ENCODE measurements at regions not wholly inside any gene's neighbourhood (a gene's known extent, or its start where the extent isn't known, plus 50 kb on each side); places are given as distances from the start of the nearest gene placed in this dataset.
"Not testable (repeated sequence)": the region's sequence is repeated elsewhere in the genome, so short reads cannot be mapped to it uniquely, and the experiment has no call there.

GRCh38 chr1:120274438-120274837 is 98.1 kb upstream of the SEC22B start:
- H3K4me1 ChIP-seq (ENCODE audit: insufficient read depth, low read length); H3K9me3 ChIP-seq (ENCODE audit: low read length); H3K9ac ChIP-seq (ENCODE audit: low read length); H3K4me3 ChIP-seq (ENCODE audit: low read depth in 1 of 2, low read length in 2 of 2); H3K27me3 ChIP-seq (ENCODE audit: control insufficient read depth in 1 of 2, insufficient read depth in 2 of 2, low read length in 2 of 2); H3K36me3 ChIP-seq (ENCODE audit: insufficient read depth, low read length); H3K27ac ChIP-seq (ENCODE audit: low read depth, low read length): not testable (repeated sequence)

DNA sequence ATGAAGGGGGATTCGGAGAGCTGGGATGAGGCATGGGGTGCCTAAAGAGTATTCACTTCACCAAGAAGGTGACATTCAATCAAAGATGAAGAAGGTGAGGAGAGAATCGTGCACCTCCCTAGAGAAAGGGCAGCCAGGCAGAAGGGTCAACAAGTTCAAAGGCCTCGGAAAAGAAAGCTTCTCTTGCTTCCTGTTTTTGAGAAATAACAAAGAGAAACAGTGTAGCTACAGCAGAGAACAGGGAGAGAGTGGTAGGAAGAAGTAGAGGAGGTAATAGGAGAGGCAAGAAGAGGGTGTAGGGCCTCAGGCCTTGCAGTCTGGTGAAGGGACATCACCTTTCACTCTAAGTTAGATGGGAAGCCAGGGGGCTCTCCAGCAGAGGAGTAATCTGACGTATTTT is 97.0 kb upstream of the SEC22B start:
- not testable (repeated sequence) for H3K27ac ChIP-seq (ENCODE audit: low read depth, low read length); H3K4me3 ChIP-seq (ENCODE audit: low read depth in 1 of 2, low read length in 2 of 2); H3K36me3 ChIP-seq (ENCODE audit: insufficient read depth, low read length); H3K9ac ChIP-seq (ENCODE audit: low read length); H3K9me3 ChIP-seq (ENCODE audit: low read length); H3K4me1 ChIP-seq (ENCODE audit: insufficient read depth, low read length); H3K27me3 ChIP-seq (ENCODE audit: control insufficient read depth in 1 of 2, insufficient read depth in 2 of 2, low read length in 2 of 2)

GRCh38 chr1:120272242-120272641 is 95.9 kb upstream of the SEC22B start:
- not testable (repeated sequence) for H3K36me3 ChIP-seq (ENCODE audit: insufficient read depth, low read length); H3K4me1 ChIP-seq (ENCODE audit: insufficient read depth, low read length); H3K4me3 ChIP-seq (ENCODE audit: low read depth in 1 of 2, low read length in 2 of 2); H3K27ac ChIP-seq (ENCODE audit: low read depth, low read length); H3K9ac ChIP-seq (ENCODE audit: low read length); H3K27me3 ChIP-seq (ENCODE audit: control insufficient read depth in 1 of 2, insufficient read depth in 2 of 2, low read length in 2 of 2); H3K9me3 ChIP-seq (ENCODE audit: low read length)

DNA sequence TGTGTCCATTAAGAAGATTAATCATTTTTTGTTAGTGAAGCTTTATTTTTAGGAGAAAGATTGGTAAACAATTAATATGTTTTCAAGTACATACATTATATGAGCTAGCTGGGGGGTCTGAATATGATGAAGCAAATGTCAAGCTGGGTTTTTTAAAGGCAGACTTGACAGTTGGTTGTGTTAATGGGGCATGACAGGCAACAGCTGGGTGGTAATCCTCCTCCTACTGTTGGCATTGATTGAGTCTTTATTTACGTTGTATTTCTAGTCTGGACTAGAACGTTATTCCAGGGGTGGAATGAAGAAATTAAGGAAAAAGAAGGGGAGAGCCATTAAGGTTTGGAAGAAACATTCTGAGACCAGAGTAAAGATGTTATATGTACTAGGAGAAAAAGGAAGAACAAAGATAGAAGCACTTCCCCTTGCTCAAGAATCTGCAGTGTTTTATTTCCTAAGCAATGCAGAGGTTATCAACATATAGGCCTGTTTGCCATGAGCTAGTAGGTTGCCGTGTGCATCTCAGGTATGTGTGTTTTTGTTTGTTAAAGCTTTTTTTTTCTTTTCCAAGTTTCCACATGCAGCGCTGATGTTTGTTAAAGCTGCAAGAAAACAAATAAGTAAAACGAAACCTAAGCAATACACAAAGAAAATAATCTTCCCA is 95.4 kb upstream of the SEC22B start:
- H3K9me3 ChIP-seq (ENCODE audit: low read length); H3K27me3 ChIP-seq (ENCODE audit: control insufficient read depth in 1 of 2, insufficient read depth in 2 of 2, low read length in 2 of 2); H3K27ac ChIP-seq (ENCODE audit: low read depth, low read length); H3K36me3 ChIP-seq (ENCODE audit: insufficient read depth, low read length); H3K4me3 ChIP-seq (ENCODE audit: low read depth in 1 of 2, low read length in 2 of 2); H3K9ac ChIP-seq (ENCODE audit: low read length); H3K4me1 ChIP-seq (ENCODE audit: insufficient read depth, low read length): not testable (repeated sequence)

- not testable (repeated sequence) for H3K4me3 ChIP-seq (ENCODE audit: low read depth in 1 of 2, low read length in 2 of 2); H3K27ac ChIP-seq (ENCODE audit: low read depth, low read length); H3K9me3 ChIP-seq (ENCODE audit: low read length); H3K9ac ChIP-seq (ENCODE audit: low read length); H3K27me3 ChIP-seq (ENCODE audit: control insufficient read depth in 1 of 2, insufficient read depth in 2 of 2, low read length in 2 of 2); H3K4me1 ChIP-seq (ENCODE audit: insufficient read depth, low read length); H3K36me3 ChIP-seq (ENCODE audit: insufficient read depth, low read length)
Measured at GRCh38 chr1:120267894-120268551, 91.7 kb upstream of the SEC22B start.

DNA sequence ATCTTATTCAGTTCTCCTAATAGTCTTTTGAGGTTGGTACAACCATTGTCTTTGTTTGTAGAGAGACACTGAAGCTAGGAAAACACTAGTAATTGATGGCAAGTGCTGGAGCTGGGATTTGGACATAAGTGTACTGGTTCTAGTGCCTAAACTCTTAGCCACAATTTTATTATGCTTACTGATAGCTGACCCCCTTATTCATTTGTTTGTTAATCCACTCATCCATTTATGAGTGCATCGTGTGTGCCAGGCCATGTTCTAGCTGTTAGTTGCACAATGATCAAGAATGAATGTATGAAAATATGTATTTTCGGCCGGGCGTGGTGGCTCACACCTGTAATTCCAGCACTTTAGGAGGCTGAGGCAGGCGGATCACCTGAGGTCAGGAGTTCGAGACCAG is 88.2 kb upstream of the SEC22B start:
- H3K9me3 ChIP-seq (ENCODE audit: low read length), result not testable (repeated sequence)

DNA sequence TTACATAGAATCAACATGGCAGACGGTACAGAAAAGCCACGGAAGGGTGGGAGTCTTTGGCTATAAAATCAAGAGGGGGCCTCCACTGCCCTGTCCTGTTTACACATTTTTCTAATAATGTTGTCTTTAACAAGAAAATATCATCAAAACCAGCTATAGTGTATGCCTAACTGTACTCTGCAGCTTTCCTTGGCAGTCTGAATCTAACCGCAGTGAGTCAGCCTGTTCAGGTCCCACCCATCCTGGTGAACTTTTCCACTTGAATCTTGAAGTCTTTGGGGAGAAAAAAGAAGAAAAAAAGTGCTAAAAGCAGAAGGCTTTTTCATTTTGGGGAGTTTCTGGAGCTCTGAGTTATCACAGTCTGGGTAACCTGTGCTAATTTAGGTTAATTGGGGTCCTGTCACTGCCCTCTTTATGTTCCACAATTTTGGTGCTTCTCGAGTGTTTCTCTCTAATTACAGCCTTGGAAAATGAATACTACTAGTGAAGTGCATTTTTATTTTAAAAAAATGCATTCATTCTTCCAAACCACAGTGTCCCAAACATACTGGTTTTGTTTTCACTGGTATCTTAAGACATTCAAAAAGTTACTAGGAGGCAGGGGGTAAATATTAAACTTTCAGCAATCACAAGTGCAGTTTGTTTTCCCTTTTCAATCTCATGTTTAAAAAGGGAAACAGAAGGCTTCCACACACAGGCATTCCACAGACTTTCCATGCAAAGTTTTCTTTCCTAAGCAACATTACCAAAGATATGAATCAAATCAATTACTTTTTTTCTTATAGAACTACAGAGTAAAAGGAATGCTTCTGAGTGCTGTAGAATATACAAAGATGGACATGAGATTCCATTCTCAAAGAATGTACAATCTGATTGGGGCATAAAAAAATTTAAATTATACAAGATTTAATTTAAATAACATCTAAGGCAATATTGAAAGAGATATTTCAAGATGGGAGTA is 86.8 kb upstream of the SEC22B start:
- not testable (repeated sequence) for H3K27ac ChIP-seq (ENCODE audit: low read depth, low read length); H3K27me3 ChIP-seq (ENCODE audit: control insufficient read depth in 1 of 2, insufficient read depth in 2 of 2, low read length in 2 of 2); H3K4me1 ChIP-seq (ENCODE audit: insufficient read depth, low read length)

More for the DNA sequence above, 88.2 kb upstream of the SEC22B start:
- not testable (repeated sequence) for H3K4me1 ChIP-seq (ENCODE audit: insufficient read depth, low read length); H3K27ac ChIP-seq (ENCODE audit: low read depth, low read length); H3K27me3 ChIP-seq (ENCODE audit: control insufficient read depth in 1 of 2, insufficient read depth in 2 of 2, low read length in 2 of 2); H3K4me3 ChIP-seq (ENCODE audit: low read depth in 1 of 2, low read length in 2 of 2); H3K36me3 ChIP-seq (ENCODE audit: insufficient read depth, low read length); H3K9ac ChIP-seq (ENCODE audit: low read length)

GRCh38 chr1:120257778-120258105 is 81.4 kb upstream of the SEC22B start:
- not testable (repeated sequence) for H3K27ac ChIP-seq (ENCODE audit: low read depth, low read length); H3K36me3 ChIP-seq (ENCODE audit: insufficient read depth, low read length); H3K9me3 ChIP-seq (ENCODE audit: low read length); H3K9ac ChIP-seq (ENCODE audit: low read length); H3K27me3 ChIP-seq (ENCODE audit: control insufficient read depth in 1 of 2, insufficient read depth in 2 of 2, low read length in 2 of 2); H3K4me1 ChIP-seq (ENCODE audit: insufficient read depth, low read length); H3K4me3 ChIP-seq (ENCODE audit: low read depth in 1 of 2, low read length in 2 of 2)

More for the DNA sequence above, 86.8 kb upstream of the SEC22B start:
- H3K36me3 ChIP-seq (ENCODE audit: insufficient read depth, low read length); H3K4me3 ChIP-seq (ENCODE audit: low read depth in 1 of 2, low read length in 2 of 2); H3K9ac ChIP-seq (ENCODE audit: low read length); H3K9me3 ChIP-seq (ENCODE audit: low read length): not testable (repeated sequence)

DNA sequence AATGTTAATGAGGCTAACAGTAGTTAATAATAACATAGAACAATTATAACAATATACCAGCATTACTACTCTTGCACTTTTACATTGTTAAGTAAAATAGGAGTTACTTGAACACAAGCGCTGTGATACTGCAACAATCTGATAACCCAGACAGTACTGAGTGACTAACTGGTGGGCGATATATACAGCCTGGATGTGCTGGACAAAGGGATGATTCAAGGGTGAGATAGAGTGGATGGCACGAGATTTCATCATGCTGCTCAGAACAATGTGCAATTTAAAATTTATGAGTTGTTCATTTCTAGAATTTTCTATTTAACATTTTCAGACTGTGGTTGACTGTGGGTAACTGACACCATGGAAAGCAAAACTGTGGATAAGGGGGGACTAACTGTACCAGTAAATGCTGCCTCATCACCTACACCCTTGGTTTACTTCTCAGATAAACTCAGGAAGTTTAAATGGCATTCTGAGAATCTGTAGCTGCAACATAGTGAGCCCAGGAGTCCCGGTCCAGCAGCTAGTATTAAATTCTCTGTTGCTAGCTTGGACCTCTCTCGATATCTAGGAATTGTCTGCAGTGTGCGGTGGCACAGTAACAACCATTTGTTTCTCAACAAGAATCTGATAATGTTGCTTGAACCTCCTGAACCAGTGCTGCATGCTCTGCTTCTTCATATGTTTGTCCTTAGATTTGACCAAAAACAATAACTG is 80.9 kb upstream of the SEC22B start:
- H3K4me3 ChIP-seq (ENCODE audit: low read depth in 1 of 2, low read length in 2 of 2); H3K4me1 ChIP-seq (ENCODE audit: insufficient read depth, low read length); H3K27me3 ChIP-seq (ENCODE audit: control insufficient read depth in 1 of 2, insufficient read depth in 2 of 2, low read length in 2 of 2); H3K36me3 ChIP-seq (ENCODE audit: insufficient read depth, low read length); H3K9ac ChIP-seq (ENCODE audit: low read length); H3K27ac ChIP-seq (ENCODE audit: low read depth, low read length); H3K9me3 ChIP-seq (ENCODE audit: low read length): not testable (repeated sequence)

DNA sequence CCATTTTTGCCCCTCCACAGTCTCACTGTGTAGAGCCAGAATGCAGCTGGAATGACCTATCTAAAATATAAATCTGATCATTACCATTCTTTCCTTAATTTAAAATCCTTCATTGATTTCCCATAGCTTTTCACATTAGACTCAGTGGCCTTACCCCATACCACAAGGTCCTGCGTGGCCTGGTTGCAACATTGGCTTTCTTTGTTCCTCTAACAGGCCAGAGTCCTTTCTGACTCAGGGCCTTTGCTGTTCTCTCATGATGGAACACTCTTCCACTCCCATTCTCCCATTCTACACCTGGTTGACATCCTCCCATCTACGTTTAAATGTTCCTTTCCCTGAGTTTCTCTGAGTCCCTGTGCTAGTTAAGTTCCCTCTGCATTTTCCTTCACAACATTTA is 74.4 kb upstream of the SEC22B start:
- not testable (repeated sequence) for H3K27me3 ChIP-seq (ENCODE audit: control insufficient read depth in 1 of 2, insufficient read depth in 2 of 2, low read length in 2 of 2); H3K36me3 ChIP-seq (ENCODE audit: insufficient read depth, low read length); H3K9ac ChIP-seq (ENCODE audit: low read length); H3K4me1 ChIP-seq (ENCODE audit: insufficient read depth, low read length); H3K4me3 ChIP-seq (ENCODE audit: low read depth in 1 of 2, low read length in 2 of 2); H3K9me3 ChIP-seq (ENCODE audit: low read length); H3K27ac ChIP-seq (ENCODE audit: low read depth, low read length)

- H3K27ac ChIP-seq (ENCODE audit: low read depth, low read length); H3K36me3 ChIP-seq (ENCODE audit: insufficient read depth, low read length); H3K4me1 ChIP-seq (ENCODE audit: insufficient read depth, low read length): not testable (repeated sequence)
Measured at GRCh38 chr1:120248726-120249427, 72.6 kb upstream of the SEC22B start.

More at GRCh38 chr1:120248726-120249427, 72.6 kb upstream of the SEC22B start:
- not testable (repeated sequence) for H3K4me3 ChIP-seq (ENCODE audit: low read depth in 1 of 2, low read length in 2 of 2); H3K9me3 ChIP-seq (ENCODE audit: low read length); H3K27me3 ChIP-seq (ENCODE audit: control insufficient read depth in 1 of 2, insufficient read depth in 2 of 2, low read length in 2 of 2); H3K9ac ChIP-seq (ENCODE audit: low read length)

Measured in muscle layer of colon (tissue), 2 donors.